Hematopoietic multipotent progenitor cell treated with erythropoietin and hydrocortisone succinate and interleukin-3 and kit ligand, for 4 days (in vitro differentiated cells): ENCODE measurements at regions not wholly inside any gene's neighbourhood (a gene's known extent, or its start where the extent isn't known, plus 50 kb on each side); places are given as distances from the start of the nearest gene placed in this dataset.
"Not testable (repeated sequence)": the region's sequence is repeated elsewhere in the genome, so short reads cannot be mapped to it uniquely, and the experiment has no call there.

Experiments used
- DNase-seq: peaks from one replicate; pipeline ENCODE4 v3.0.0-alpha.2; 2015

GRCh38 chr9:106784076-106784475, 78.9 kb upstream of the ZNF462 start:
- no peak for DNase-seq

GRCh38 chr9:106785200-106785599, 77.8 kb upstream of the ZNF462 start:
- DNase-seq, result no peak

GRCh38 chr9:106788021-106788420, 74.9 kb upstream of the ZNF462 start:
- not testable (repeated sequence) for DNase-seq

DNA sequence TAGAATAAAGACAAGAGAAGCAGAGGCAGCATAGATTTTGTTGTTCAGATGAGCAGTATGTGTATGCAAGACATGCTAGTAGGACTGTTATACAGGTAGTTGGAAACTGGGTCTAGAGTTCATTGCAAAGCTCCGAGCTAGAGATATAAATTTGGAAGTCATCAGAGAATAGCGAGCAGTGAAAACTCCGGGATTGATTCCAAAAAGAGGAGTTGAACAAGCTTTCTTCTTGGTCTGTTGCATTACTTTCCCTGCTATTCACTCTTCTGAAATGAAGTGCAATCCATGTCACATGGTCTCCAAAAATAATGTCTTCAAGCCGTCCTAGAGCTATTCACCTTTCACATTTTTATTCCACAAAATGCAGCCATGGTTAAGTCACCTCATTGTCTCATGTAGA, 67.9 kb upstream of the ZNF462 start:
- DNase-seq, result no peak

DNA sequence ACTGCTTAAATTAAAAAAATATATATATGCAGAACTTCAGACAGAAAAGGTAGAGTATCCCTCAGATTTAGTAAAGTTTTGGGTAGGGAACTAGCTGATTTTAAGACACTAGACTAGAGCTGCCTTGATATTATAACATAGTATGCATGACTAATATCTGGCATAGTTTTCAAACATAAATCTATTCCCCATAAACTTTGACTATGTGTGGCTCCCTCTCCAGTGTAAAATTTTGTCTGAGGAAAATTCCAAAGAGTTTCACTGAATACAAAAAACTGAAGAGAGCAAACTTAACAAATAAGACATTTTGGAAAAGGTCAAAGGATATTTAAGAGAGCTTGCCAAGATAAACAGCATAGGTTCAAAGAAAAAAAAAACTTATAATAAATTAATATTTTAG, 66.2 kb upstream of the ZNF462 start:
- no peak for DNase-seq

DNA sequence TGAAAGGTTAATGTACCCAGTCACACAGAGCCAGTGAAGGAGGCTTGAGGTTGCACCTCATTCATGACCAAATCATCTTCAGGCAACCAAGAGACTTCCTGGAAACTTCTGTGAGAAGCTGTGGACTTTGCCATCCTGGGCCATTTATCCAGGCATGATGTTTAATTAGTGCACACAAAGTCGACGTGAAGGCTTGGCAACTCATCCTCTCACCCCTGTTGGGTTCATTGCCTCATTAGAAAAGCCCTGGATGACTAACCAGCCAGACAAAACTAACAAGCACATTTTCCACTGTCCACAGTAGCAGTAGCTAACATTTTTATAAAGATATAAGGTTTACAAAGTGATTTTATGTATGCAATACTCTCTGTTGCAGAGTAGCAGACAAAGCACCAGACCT, 65.7 kb upstream of the ZNF462 start:
- DNase-seq, result no peak

- no peak for DNase-seq
Measured at GRCh38 chr9:106798016-106798799, 64.8 kb upstream of the ZNF462 start.

DNA sequence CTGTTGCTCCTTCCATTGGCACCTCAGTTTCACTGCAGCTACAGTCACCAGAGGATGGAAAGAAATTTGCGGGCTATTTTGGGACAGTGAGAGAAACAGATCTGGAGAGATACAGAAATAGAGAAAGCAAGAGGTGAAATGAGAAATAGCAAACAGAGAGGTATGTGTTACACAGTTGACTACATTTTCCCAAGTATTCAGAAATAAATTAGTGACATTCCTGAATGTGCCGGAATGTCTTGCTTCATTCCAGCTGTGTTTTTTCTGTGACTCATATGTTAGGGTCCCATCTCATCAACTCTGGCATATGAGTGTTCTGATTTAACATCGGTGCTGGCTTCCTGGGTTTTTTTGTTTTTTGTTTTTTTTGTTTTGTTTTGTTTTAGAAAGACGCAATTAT, 63.8 kb upstream of the ZNF462 start:
- no peak for DNase-seq

GRCh38 chr9:106800701-106801270, 62.2 kb upstream of the ZNF462 start:
- no peak for DNase-seq

DNA sequence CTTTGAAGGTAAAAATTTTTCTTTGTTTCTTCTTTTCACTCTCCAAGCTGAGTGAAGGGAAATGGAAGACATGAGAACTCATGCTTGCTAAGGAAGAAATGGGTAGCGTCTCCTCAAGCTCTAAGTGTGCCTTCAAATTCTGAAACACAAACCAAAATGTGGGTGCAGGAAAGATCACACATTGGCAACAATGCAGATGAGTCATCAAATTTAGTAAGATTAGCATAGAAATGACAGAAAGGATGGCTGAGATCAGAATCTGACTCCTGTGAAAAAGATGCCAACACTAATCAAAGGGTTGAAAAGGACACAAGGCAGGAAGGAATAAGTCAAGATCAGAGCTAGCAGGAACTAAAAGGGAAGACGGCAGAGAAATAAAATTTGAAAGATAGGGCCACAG, 61.1 kb upstream of the ZNF462 start:
- DNase-seq, result no peak
